K562 (cell line): ENCODE measurements at regions not wholly inside any gene's neighbourhood (a gene's known extent, or its start where the extent isn't known, plus 50 kb on each side); places are given as distances from the start of the nearest gene placed in this dataset.

Source experiments
- ATAC-seq: fragments of 200-7000 bp; cut with Tn5 transposase; 3 replicates; pipeline ENCODE4 v1.9.1; 2020; ENCODE audit warnings: moderate library complexity
- BruUV-seq: library from RNA; stranded (reverse); fragments of 400-500 nt; replicated peaks from 2 replicates; lab custom pipeline; 2021; lab: Mats Ljungman, UMichigan
- CTCF ChIA-PET: fragments of 300-600 bp; formaldehyde crosslinking; extraction: SDS; loops from one replicate; lab custom pipeline; 2021; ENCODE audit warnings: low intra/inter-chr PET ratio; lab: Yijun Ruan, JAX
- POLR2A ChIA-PET: fragments of 300-600, 350-650 bp; sonication (Branson Sonifier 250); formaldehyde crosslinking; extraction: SDS; loops from one replicate; lab custom pipeline; 2021; ENCODE audit warnings: antibody characterized with exemption, inconsistent platforms; lab: Yijun Ruan, JAX
- DNase-seq, 4 experiments: peaks; one replicate each; pipeline versions ENCODE4 v3.0.0 to v3.0.0-alpha.2; 2011 to 2018; ENCODE audit warnings: low spot score in 3 of 4, mixed read lengths in 3 of 4; ENCODE audit errors: extremely low read depth in 1 of 4
- FAIRE-seq: peaks from 2 replicates; lab custom pipeline; 2011; peaks lifted over from hg19 to GRCh38; lab: Jason Lieb, UNC
- H2AFZ ChIP-seq: 2 replicates; pipeline ENCODE4 v1.6.0; 2011; ENCODE audit warnings: low read depth, low read length, control low read depth, inconsistent platforms
- H3K27ac ChIP-seq: fragments of 200-600 bp; 3 replicates; pipeline ENCODE4 v1.8.0; 2011; ENCODE audit warnings: low read depth, mild to moderate bottlenecking, control low read depth, inconsistent platforms, low read length, moderate library complexity, mixed read lengths; ENCODE audit errors: extremely low read depth
- H3K27me3 ChIP-seq, 2 experiments: fragments of 300-600 bp in 1 of 2; 2 replicates in 1 of 2; 3 replicates in 1 of 2; pipeline versions ENCODE4 v1.6.0 to v1.8.0; 2011; ENCODE audit warnings: inconsistent platforms in 2 of 2, low read length in 2 of 2, mild to moderate bottlenecking in 1 of 2, mixed read lengths in 1 of 2, moderate library complexity in 1 of 2; ENCODE audit not compliant: control insufficient read depth in 2 of 2, insufficient read depth in 2 of 2
- H3K36me3 ChIP-seq: fragments of 300-600 bp; 3 replicates; pipeline ENCODE4 v1.8.0; 2011; ENCODE audit warnings: mild to moderate bottlenecking, low read length, inconsistent platforms; ENCODE audit not compliant: control insufficient read depth, insufficient read depth
- H3K4me1 ChIP-seq, 2 experiments: fragments of 200-600 bp in 1 of 2; replicated peaks in 1 of 2; 2 replicates in 1 of 2; 3 replicates in 1 of 2; pipeline versions ENCODE4 v1.5.1 to v1.8.0; 2011; ENCODE audit warnings: inconsistent platforms in 2 of 2, low read length in 2 of 2, mild to moderate bottlenecking in 1 of 2, mixed read lengths in 1 of 2, moderate library complexity in 1 of 2; ENCODE audit not compliant: control insufficient read depth in 2 of 2, insufficient read depth in 2 of 2
- H3K4me2 ChIP-seq: 2 replicates; pipeline ENCODE4 v1.6.1; 2011; ENCODE audit warnings: low read length, control low read depth, inconsistent platforms, mixed read lengths; ENCODE audit not compliant: insufficient read depth
- H3K4me3 ChIP-seq: fragments of 200-600 bp; sonication (generic), shearing (Covaris generic); 2 replicates; pipeline ENCODE4 v1.5.1; 2016; ENCODE audit warnings: control low read depth, inconsistent platforms
- H3K79me2 ChIP-seq: fragments of 200-600 bp; 3 replicates; pipeline ENCODE4 v1.8.0; 2011; ENCODE audit warnings: low read length, inconsistent platforms; ENCODE audit not compliant: control insufficient read depth, insufficient read depth
- H3K9ac ChIP-seq, 2 experiments: 2 replicates each; pipeline versions ENCODE4 v1.6.0 to v1.6.1; 2011; ENCODE audit warnings: low read depth in 2 of 2, low read length in 2 of 2, control low read depth in 1 of 2, inconsistent platforms in 1 of 2, mild to moderate bottlenecking in 1 of 2, mixed read lengths in 1 of 2; ENCODE audit not compliant: insufficient read depth in 1 of 2
- H3K9me1 ChIP-seq: one replicate; pipeline ENCODE4 v1.6.0; 2011; ENCODE audit warnings: inconsistent platforms, mild to moderate bottlenecking, low read length, moderate library complexity; ENCODE audit not compliant: control insufficient read depth, insufficient read depth
- H3K9me3 ChIP-seq: replicated peaks from 2 replicates; pipeline ENCODE4 v1.5.1; 2011; ENCODE audit warnings: low read depth, low read length, inconsistent platforms; ENCODE audit not compliant: control insufficient read depth, insufficient read depth
- H4K20me1 ChIP-seq: replicated peaks from 2 replicates; pipeline ENCODE4 v1.6.1; 2011; ENCODE audit warnings: low read length, inconsistent platforms, mixed read lengths; ENCODE audit not compliant: control insufficient read depth, insufficient read depth
- ARID1B ChIP-seq: fragments of 450-650 bp; IDR thresholded peaks from 2 replicates; pipeline ENCODE4 v1.6.1; 2016; ENCODE audit warnings: antibody characterized with exemption, mild to moderate bottlenecking, inconsistent platforms
- CTBP1 ChIP-seq: fragments of 450-650 bp; IDR thresholded peaks from 2 replicates; pipeline ENCODE4 v1.6.1; 2016; ENCODE audit warnings: borderline replicate concordance
- HDAC6 ChIP-seq: IDR thresholded peaks from 2 replicates; pipeline ENCODE4 v1.6.1; 2012; ENCODE audit warnings: low read depth, mild to moderate bottlenecking, control low read depth, inconsistent platforms, low read length, moderate library complexity
- L3MBTL2 ChIP-seq: fragments of 450-650 bp; IDR thresholded peaks from 2 replicates; pipeline ENCODE4 v1.6.1; 2016; ENCODE audit warnings: mild to moderate bottlenecking, moderate library complexity
- MBD1 ChIP-seq: fragments of 250-450 bp; sonication (Bioruptor Pico); IDR thresholded peaks from 2 replicates; pipeline ENCODE4 v1.8.0; 2022; ENCODE audit warnings: inconsistent platforms
- MEIS2 ChIP-seq: fragments of 450-650 bp; IDR thresholded peaks from 2 replicates; pipeline ENCODE4 v1.6.1; 2014; ENCODE audit warnings: mild to moderate bottlenecking; ENCODE audit not compliant: partially characterized antibody
- TAF9B ChIP-seq: fragments of 450-650 bp; IDR thresholded peaks from 2 replicates; pipeline ENCODE4 v1.6.1; 2018; ENCODE audit warnings: mild to moderate bottlenecking; ENCODE audit not compliant: partially characterized antibody
- TBP ChIP-seq: optimal IDR thresholded peaks from 2 replicates; pipeline ENCODE3; 2011; ENCODE audit warnings: low read depth, low read length, improper control_type of control experiment
- ZKSCAN1 ChIP-seq: fragments of 150-350 bp; IDR thresholded peaks from 2 replicates; pipeline ENCODE4 v1.6.1; 2016; ENCODE audit warnings: low read depth, low read length
- ZNF133 ChIP-seq: fragments of 250-450 bp; sonication (Bioruptor Pico); IDR thresholded peaks from 2 replicates; pipeline ENCODE4 v1.4.0; 2020; ENCODE audit warnings: mild to moderate bottlenecking
- ZNF316 ChIP-seq: fragments of 450-650 bp; IDR thresholded peaks from 2 replicates; pipeline ENCODE4 v1.6.1; 2016
- ZNF384 ChIP-seq: IDR thresholded peaks from 2 replicates; pipeline ENCODE4 v1.6.1; 2012; ENCODE audit warnings: low read depth, low read length, improper control_type of control experiment
- ZNF398 ChIP-seq: fragments of 250-450 bp; sonication (Bioruptor Pico); IDR thresholded peaks from 2 replicates; pipeline ENCODE4 v1.8.0; 2021; ENCODE audit warnings: moderate library complexity, mild to moderate bottlenecking, inconsistent platforms
- ZNF584 ChIP-seq: fragments of 200-800 bp; sonication (Bioruptor generic); IDR thresholded peaks from 2 replicates; pipeline ENCODE4 v1.6.1; 2016; ENCODE audit warnings: low read depth, mild to moderate bottlenecking, missing genetic modification characterization, missing compliant biosample characterization
- WGBS: fragments of 100-300 bp; shearing (Covaris generic); methylation state at CpG from one replicate; pipeline ENCODE4 v1.1.6; 2016; ENCODE audit warnings: low coverage, mixed read lengths; ENCODE audit not compliant: insufficient coverage; ENCODE audit errors: missing lambda C conversion rate; 5-methylcytosine and 5-hydroxymethylcytosine counted together
- in situ Hi-C: fragments of 300-500 bp; cut with MboI; formaldehyde crosslinking; loops from 4 replicates; pipeline ENCODE4 v1.15.0; 2018; ENCODE audit warnings: inconsistent platforms, mixed read lengths
- intact Hi-C: fragments of 100-400 bp; cut with micrococcal nuclease; formaldehyde crosslinking; loops from 2 replicates; pipeline ENCODE4 v1.14.2; 2022
- TF ChIP-seq, protein P1 (sequence below): fragments of 450-650 bp; formaldehyde crosslinking; IDR thresholded peaks from 2 replicates; pipeline ENCODE4 v1.4.0; 2020; ENCODE audit warnings: mild to moderate bottlenecking, moderate library complexity

DNA sequence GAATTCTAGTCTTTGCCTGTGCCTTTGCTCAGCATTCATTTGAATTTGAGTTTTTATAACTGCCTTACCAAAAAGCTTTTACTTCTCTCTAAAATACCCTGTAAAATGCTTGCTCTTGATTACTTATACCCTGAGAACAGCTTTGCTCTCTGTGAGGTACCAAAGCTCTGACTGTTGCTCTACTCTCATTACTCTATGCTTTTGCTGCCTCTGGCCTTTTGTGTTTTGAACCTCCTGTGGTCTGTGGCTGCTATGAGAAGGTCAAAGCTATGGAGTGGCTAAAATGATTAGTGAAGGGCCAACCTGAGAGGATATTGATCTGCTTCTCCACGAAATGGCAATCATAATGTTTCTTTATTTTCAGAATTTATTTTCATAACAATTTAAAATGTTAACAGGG, 375.6 kb upstream of the IMPG1 start:
- H2AFZ ChIP-seq: no peak overlapping the region
- no peaks in the 10 kb centered on the region for H3K9me1 ChIP-seq
- ChIA-PET CTCF (no interaction called here), POLR2A (interaction anchor here (0.6 kb wide), 1 partner anchor 11 kb away, joined by 3 read pairs; no protein-coding TSS in a partner anchor)
- FAIRE-seq (no peak), DNase-seq (no peak), ATAC-seq (no peak)
- TF ChIP-seq ZNF133 (CRISPR knock-in tag) (no peak), ZKSCAN1 (no peak), TAF9B (no peak), MEIS2 (no peak), L3MBTL2 (no peak), MBD1 (CRISPR knock-in tag) (no peak), HDAC6 (no peak), ZNF584 (CRISPR knock-in tag) (no peak), ZNF398 (no peak), ZNF384 (no peak), ZNF316 (no peak), CTBP1 (no peak), ARID1B (no peak), TBP (no peak)
- TF ChIP-seq, protein P1, sequence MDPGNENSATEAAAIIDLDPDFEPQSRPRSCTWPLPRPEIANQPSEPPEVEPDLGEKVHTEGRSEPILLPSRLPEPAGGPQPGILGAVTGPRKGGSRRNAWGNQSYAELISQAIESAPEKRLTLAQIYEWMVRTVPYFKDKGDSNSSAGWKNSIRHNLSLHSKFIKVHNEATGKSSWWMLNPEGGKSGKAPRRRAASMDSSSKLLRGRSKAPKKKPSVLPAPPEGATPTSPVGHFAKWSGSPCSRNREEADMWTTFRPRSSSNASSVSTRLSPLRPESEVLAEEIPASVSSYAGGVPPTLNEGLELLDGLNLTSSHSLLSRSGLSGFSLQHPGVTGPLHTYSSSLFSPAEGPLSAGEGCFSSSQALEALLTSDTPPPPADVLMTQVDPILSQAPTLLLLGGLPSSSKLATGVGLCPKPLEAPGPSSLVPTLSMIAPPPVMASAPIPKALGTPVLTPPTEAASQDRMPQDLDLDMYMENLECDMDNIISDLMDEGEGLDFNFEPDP (CRISPR knock-in tag): no peak
- no peaks in the 10 kb centered on the region for H3K9me3 ChIP-seq
- no peaks in the 10 kb centered on the region for H3K4me1 ChIP-seq
- H3K9ac ChIP-seq: no peak overlapping the region
- in situ Hi-C loops (no loop called here), intact Hi-C loops (no loop called here)
- no peaks in the 10 kb centered on the region for H3K27me3 ChIP-seq
- H3K4me3 ChIP-seq: no peak overlapping the region
- H3K27ac ChIP-seq: no peak overlapping the region
- H3K4me2 ChIP-seq: no peak overlapping the region
- no peaks in the 10 kb centered on the region for H4K20me1 ChIP-seq
- no TSS peak for BruUV-seq
- no peaks in the 10 kb centered on the region for H3K36me3 ChIP-seq
- 0% methylated on average over 1 of the region's 1 CpG for WGBS
- H3K79me2 ChIP-seq: no peaks in the 10 kb centered on the region
